ENCODE measurements at regions not wholly inside any gene's neighbourhood (a gene's known extent, or its start where the extent isn't known, plus 50 kb on each side); places are given as distances from the start of the nearest gene placed in this dataset.

GRCh38 chr7:115775981-115776380 is 254.6 kb downstream of the TFEC start:
- H3K27ac Mint-ChIP-seq: no peak overlapping the region
- H3K9me3 Mint-ChIP-seq: no peaks in the 10 kb centered on the region
- H3K4me3 Mint-ChIP-seq: no peak overlapping the region
- ATAC-seq (replicated peaks in 1 of 2) (no peak), DNase-seq (no peak)
- H3K36me3 Mint-ChIP-seq (ENCODE audit: insufficient read depth in 2 of 2): no peaks in the 10 kb centered on the region
- H3K4me1 Mint-ChIP-seq (ENCODE audit: low read depth): no peaks in the 10 kb centered on the region
- H3K27me3 Mint-ChIP-seq (ENCODE audit: low read depth): no peaks in the 10 kb centered on the region

GRCh38 chr7:115763347-115763746 is 267.2 kb downstream of the TFEC start:
- H3K27ac Mint-ChIP-seq: no peak overlapping the region
- H3K27me3 Mint-ChIP-seq (ENCODE audit: low read depth): no peaks in the 10 kb centered on the region
- no peak for ATAC-seq (replicated peaks in 1 of 2)
- H3K4me1 Mint-ChIP-seq (ENCODE audit: low read depth): no peaks in the 10 kb centered on the region
- no peak for DNase-seq
- no peaks in the 10 kb centered on the region for H3K9me3 Mint-ChIP-seq
- no peaks in the 10 kb centered on the region for H3K36me3 Mint-ChIP-seq (ENCODE audit: insufficient read depth in 2 of 2)
- H3K4me3 Mint-ChIP-seq: no peak overlapping the region

GRCh38 chr7:115758025-115758424 is 272.5 kb downstream of the TFEC start:
- ATAC-seq (replicated peaks in 1 of 2) (no peak), DNase-seq (no peak)
- Mint-ChIP-seq H3K36me3 (ENCODE audit: insufficient read depth in 2 of 2) (peaks cover 2% of the 10 kb centered on the region in 2 donors), H3K9me3 (peaks cover 2% of the 10 kb centered on the region in 2 donors), H3K4me3 (no peak overlapping the region), H3K27ac (no peak overlapping the region), H3K27me3 (ENCODE audit: low read depth) (no peaks in the 10 kb centered on the region), H3K4me1 (ENCODE audit: low read depth) (no peaks in the 10 kb centered on the region)

GRCh38 chr7:115754226-115754625 is 276.3 kb downstream of the TFEC start:
- H3K36me3 Mint-ChIP-seq (ENCODE audit: insufficient read depth in 2 of 2): peaks cover 2% of the 10 kb centered on the region in 2 donors
- no peak overlapping the region for H3K27ac Mint-ChIP-seq
- H3K4me1 Mint-ChIP-seq (ENCODE audit: low read depth): no peaks in the 10 kb centered on the region
- H3K4me3 Mint-ChIP-seq: no peak overlapping the region
- DNase-seq (no peak), ATAC-seq (replicated peaks in 1 of 2) (no peak)
- peaks cover 2% of the 10 kb centered on the region in 2 donors for H3K9me3 Mint-ChIP-seq
- no peaks in the 10 kb centered on the region for H3K27me3 Mint-ChIP-seq (ENCODE audit: low read depth)

GRCh38 chr7:115749924-115750323 is 280.6 kb downstream of the TFEC start:
- H3K27me3 Mint-ChIP-seq (ENCODE audit: low read depth): no peaks in the 10 kb centered on the region

GRCh38 chr7:115748123-115748738 is 282.3 kb downstream of the TFEC start:
- Mint-ChIP-seq H3K4me1 (ENCODE audit: low read depth) (no peaks in the 10 kb centered on the region), H3K36me3 (ENCODE audit: insufficient read depth in 2 of 2) (no peaks in the 10 kb centered on the region), H3K27ac (no peak overlapping the region), H3K9me3 (no peaks in the 10 kb centered on the region), H3K4me3 (no peak overlapping the region), H3K27me3 (ENCODE audit: low read depth) (no peaks in the 10 kb centered on the region)
- DNase-seq (no peak), ATAC-seq (replicated peaks in 1 of 2) (no peak)

More at GRCh38 chr7:115749924-115750323, 280.6 kb downstream of the TFEC start:
- H3K4me3 Mint-ChIP-seq: no peak overlapping the region
- no peaks in the 10 kb centered on the region for H3K9me3 Mint-ChIP-seq
- DNase-seq (no peak), ATAC-seq (replicated peaks in 1 of 2) (no peak)
- no peaks in the 10 kb centered on the region for H3K4me1 Mint-ChIP-seq (ENCODE audit: low read depth)
- H3K36me3 Mint-ChIP-seq (ENCODE audit: insufficient read depth in 2 of 2): no peaks in the 10 kb centered on the region
- no peak overlapping the region for H3K27ac Mint-ChIP-seq

- no peaks in the 10 kb centered on the region for H3K9me3 Mint-ChIP-seq
- H3K27me3 Mint-ChIP-seq (ENCODE audit: low read depth): no peaks in the 10 kb centered on the region
- DNase-seq (no peak), ATAC-seq (replicated peaks in 1 of 2) (no peak)
- no peaks in the 10 kb centered on the region for H3K4me1 Mint-ChIP-seq (ENCODE audit: low read depth)
- no peak overlapping the region for H3K4me3 Mint-ChIP-seq
- no peaks in the 10 kb centered on the region for H3K36me3 Mint-ChIP-seq (ENCODE audit: insufficient read depth in 2 of 2)
- no peak overlapping the region for H3K27ac Mint-ChIP-seq
Observed at GRCh38 chr7:115747174-115747573, 283.4 kb downstream of the TFEC start.

GRCh38 chr7:115740043-115740442 is 290.5 kb downstream of the TFEC start:
- Mint-ChIP-seq H3K4me1 (ENCODE audit: low read depth) (no peaks in the 10 kb centered on the region), H3K9me3 (peaks cover 0 to 2% of the 10 kb centered on the region in 2 donors), H3K4me3 (no peak overlapping the region), H3K27ac (no peak overlapping the region), H3K27me3 (ENCODE audit: low read depth) (no peaks in the 10 kb centered on the region), H3K36me3 (ENCODE audit: insufficient read depth in 2 of 2) (no peaks in the 10 kb centered on the region)
- ATAC-seq (replicated peaks in 1 of 2): no peak
- DNase-seq: no peak

- no peaks in the 10 kb centered on the region for H3K36me3 Mint-ChIP-seq (ENCODE audit: insufficient read depth in 2 of 2)
- no peak overlapping the region for H3K27ac Mint-ChIP-seq
- H3K4me3 Mint-ChIP-seq: no peak overlapping the region
- ATAC-seq (replicated peaks in 1 of 2) (no peak), DNase-seq (no peak)
- no peaks in the 10 kb centered on the region for H3K27me3 Mint-ChIP-seq (ENCODE audit: low read depth)
- no peaks in the 10 kb centered on the region for H3K4me1 Mint-ChIP-seq (ENCODE audit: low read depth)
- H3K9me3 Mint-ChIP-seq: peaks cover 0 to 1% of the 10 kb centered on the region in 2 donors
Observed at GRCh38 chr7:115734641-115735040, 295.9 kb downstream of the TFEC start.

GRCh38 chr7:115731796-115732471 is 298.6 kb downstream of the TFEC start:
- Mint-ChIP-seq H3K27me3 (ENCODE audit: low read depth) (no peaks in the 10 kb centered on the region), H3K4me1 (ENCODE audit: low read depth) (no peaks in the 10 kb centered on the region), H3K9me3 (no peaks in the 10 kb centered on the region), H3K36me3 (ENCODE audit: insufficient read depth in 2 of 2) (no peaks in the 10 kb centered on the region), H3K4me3 (no peak overlapping the region), H3K27ac (no peak overlapping the region)
- no peak for DNase-seq
- ATAC-seq (replicated peaks in 1 of 2): no peak

- Mint-ChIP-seq H3K27ac (no peak overlapping the region), H3K36me3 (ENCODE audit: insufficient read depth in 2 of 2) (no peaks in the 10 kb centered on the region), H3K27me3 (ENCODE audit: low read depth) (no peaks in the 10 kb centered on the region), H3K4me3 (no peak overlapping the region), H3K9me3 (no peaks in the 10 kb centered on the region), H3K4me1 (ENCODE audit: low read depth) (no peaks in the 10 kb centered on the region)
- no peak for ATAC-seq (replicated peaks in 1 of 2)
- DNase-seq: no peak
Observed at GRCh38 chr7:115728518-115728917, 302.0 kb downstream of the TFEC start.

- no peak overlapping the region for H3K4me3 Mint-ChIP-seq
- ATAC-seq (replicated peaks in 1 of 2): no peak
- DNase-seq: no peak
- H3K36me3 Mint-ChIP-seq (ENCODE audit: insufficient read depth in 2 of 2): no peaks in the 10 kb centered on the region
- no peak overlapping the region for H3K27ac Mint-ChIP-seq
- H3K9me3 Mint-ChIP-seq: no peaks in the 10 kb centered on the region
- no peaks in the 10 kb centered on the region for H3K27me3 Mint-ChIP-seq (ENCODE audit: low read depth)
- no peaks in the 10 kb centered on the region for H3K4me1 Mint-ChIP-seq (ENCODE audit: low read depth)
Observed at GRCh38 chr7:115724400-115725056, 306.0 kb downstream of the TFEC start.

GRCh38 chr7:115722302-115722977 is 308.1 kb downstream of the TFEC start:
- Mint-ChIP-seq H3K36me3 (ENCODE audit: insufficient read depth in 2 of 2) (no peaks in the 10 kb centered on the region), H3K9me3 (no peaks in the 10 kb centered on the region), H3K27me3 (ENCODE audit: low read depth) (no peaks in the 10 kb centered on the region), H3K4me3 (peak overlapping the region in 1 of 2 donors; percentile 7), H3K27ac (peak overlapping the region; percentile 31), H3K4me1 (ENCODE audit: low read depth) (no peaks in the 10 kb centered on the region)
- DNase-seq (no peak), ATAC-seq (replicated peaks in 1 of 2) (no peak)
